Mucosa of descending colon (tissue), 3 donors: ENCODE measurements at regions not wholly inside any gene's neighbourhood (a gene's known extent, or its start where the extent isn't known, plus 50 kb on each side); places are given as distances from the start of the nearest gene placed in this dataset.
"Not testable (repeated sequence)": the region's sequence is repeated elsewhere in the genome, so short reads cannot be mapped to it uniquely, and the experiment has no call there.

Experiments
- ATAC-seq: fragments of 200-7000 bp; cut with Tn5 transposase; one replicate; pipeline ENCODE4 v1.9.1; 2020; ENCODE audit warnings: mild to moderate bottlenecking, moderate library complexity
- DNase-seq, 3 donors: peaks; one replicate each; pipeline ENCODE4 v3.0.0-alpha.2; 2020
- H3K36me3 ChIP-seq: fragments of 200-600 bp; one replicate; pipeline ENCODE4 v1.8.0; 2021; ENCODE audit warnings: low read depth, mild to moderate bottlenecking
- H3K4me1 ChIP-seq: fragments of 200-600 bp; one replicate; pipeline ENCODE4 v1.8.0; 2021; ENCODE audit warnings: low read depth, mild to moderate bottlenecking
- H3K4me3 ChIP-seq: fragments of 200-600 bp; one replicate; pipeline ENCODE4 v1.8.0; 2021; ENCODE audit warnings: mild to moderate bottlenecking
- H3K9me3 ChIP-seq: fragments of 200-600 bp; one replicate; pipeline ENCODE4 v1.8.0; 2021; ENCODE audit warnings: mild to moderate bottlenecking
- intact Hi-C, 2 donors: fragments of 100-400 bp; cut with DNase I in 1 of 2; cut with micrococcal nuclease in 1 of 2; formaldehyde crosslinking; loops; one replicate each; pipeline versions ENCODE4 v1.11.0 to v1.11.1; 2022; cut with DNase I, micrococcal nuclease
- TF ChIP-seq, protein P1 (sequence below): fragments of 200-600 bp; IDR thresholded peaks from one replicate; pipeline ENCODE4 v1.8.0; 2022; ENCODE audit warnings: antibody characterized with exemption, mild to moderate bottlenecking
- donor health status: DM: no; HTN: no; CAD: no; lungs with moderate emphysema.
- donor health status: DM: no; HTN: no; CAD: no.
- donor health status: DM: no; HTN: yes; CAD: no.

DNA sequence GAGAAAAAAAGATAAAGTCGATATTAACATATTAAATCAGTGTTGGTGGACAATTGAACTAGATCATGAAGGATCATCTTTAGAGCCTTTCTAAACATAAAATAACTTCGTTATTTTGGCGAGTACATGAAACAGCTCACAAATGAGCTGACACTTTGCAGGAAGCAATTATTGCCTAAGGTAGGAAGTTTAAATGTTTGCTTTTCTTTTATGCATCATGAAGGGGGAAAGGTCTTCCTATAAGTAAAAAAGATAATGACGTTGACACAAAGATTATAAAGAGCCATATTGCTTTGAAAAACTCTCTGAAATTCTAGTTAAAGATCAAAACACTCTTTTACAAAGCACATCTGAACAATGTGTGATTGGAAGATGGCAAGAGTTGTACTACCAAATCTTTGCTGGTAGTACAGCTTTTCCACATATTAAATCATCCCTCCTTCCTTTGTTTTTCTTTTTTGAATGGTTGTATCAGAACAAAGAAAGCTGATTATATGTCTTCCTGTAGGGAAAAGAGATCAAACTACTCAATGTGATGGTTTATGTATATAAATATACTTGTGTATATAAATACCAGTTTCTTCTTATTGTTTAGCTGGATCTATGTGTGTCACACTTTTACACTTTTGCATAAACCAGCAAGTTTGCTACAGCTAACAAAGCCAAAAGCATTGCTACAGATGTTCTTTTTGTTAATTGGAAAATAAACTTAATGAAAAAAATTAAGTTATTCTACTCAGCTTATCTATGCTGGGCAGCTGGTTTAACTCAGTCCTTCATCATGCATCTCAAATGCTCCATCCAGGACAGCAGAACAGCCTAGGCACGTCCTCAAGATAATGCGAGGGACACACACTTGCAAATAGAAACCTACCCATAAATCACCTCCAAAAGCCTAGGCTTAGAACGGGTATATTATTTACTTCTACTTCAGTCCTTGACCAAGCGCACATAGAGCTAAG, 850.8 kb upstream of the ROBO1 start:
- no peak overlapping the region for H3K4me3 ChIP-seq
- intact Hi-C loops, result no loop called here
- no peaks in the 10 kb centered on the region for H3K9me3 ChIP-seq
- DNase-seq (no peak), ATAC-seq (peak; percentile 73)
- H3K4me1 ChIP-seq, result no peaks in the 10 kb centered on the region
- H3K36me3 ChIP-seq, result no peaks in the 10 kb centered on the region
- TF ChIP-seq, protein P1, sequence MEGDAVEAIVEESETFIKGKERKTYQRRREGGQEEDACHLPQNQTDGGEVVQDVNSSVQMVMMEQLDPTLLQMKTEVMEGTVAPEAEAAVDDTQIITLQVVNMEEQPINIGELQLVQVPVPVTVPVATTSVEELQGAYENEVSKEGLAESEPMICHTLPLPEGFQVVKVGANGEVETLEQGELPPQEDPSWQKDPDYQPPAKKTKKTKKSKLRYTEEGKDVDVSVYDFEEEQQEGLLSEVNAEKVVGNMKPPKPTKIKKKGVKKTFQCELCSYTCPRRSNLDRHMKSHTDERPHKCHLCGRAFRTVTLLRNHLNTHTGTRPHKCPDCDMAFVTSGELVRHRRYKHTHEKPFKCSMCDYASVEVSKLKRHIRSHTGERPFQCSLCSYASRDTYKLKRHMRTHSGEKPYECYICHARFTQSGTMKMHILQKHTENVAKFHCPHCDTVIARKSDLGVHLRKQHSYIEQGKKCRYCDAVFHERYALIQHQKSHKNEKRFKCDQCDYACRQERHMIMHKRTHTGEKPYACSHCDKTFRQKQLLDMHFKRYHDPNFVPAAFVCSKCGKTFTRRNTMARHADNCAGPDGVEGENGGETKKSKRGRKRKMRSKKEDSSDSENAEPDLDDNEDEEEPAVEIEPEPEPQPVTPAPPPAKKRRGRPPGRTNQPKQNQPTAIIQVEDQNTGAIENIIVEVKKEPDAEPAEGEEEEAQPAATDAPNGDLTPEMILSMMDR, result no peak

DNA sequence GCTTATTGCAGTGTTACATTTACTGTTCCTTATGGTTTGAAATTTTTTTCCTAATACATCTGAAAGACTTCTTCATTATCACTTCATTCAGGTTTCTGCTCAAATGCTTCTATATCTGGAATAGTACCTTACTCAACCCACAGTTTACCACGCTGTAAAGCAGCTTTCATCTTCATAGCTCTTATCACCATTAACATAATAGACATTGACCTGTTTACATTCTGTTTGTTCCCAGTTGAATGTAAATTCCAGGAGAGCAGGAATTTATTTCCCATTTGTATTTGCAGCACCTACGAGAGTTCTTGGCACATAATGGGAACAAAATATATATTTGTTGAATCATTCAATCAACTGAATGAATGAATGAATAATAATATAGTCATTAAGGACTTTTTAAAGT, 844.6 kb upstream of the ROBO1 start:
- H3K36me3 ChIP-seq, result no peaks in the 10 kb centered on the region
- TF ChIP-seq, protein P1, result no peak
- intact Hi-C loops, result no loop called here
- H3K4me3 ChIP-seq, result no peak overlapping the region
- H3K9me3 ChIP-seq, result no peaks in the 10 kb centered on the region
- ATAC-seq (no peak), DNase-seq (no peak)
- no peaks in the 10 kb centered on the region for H3K4me1 ChIP-seq

DNA sequence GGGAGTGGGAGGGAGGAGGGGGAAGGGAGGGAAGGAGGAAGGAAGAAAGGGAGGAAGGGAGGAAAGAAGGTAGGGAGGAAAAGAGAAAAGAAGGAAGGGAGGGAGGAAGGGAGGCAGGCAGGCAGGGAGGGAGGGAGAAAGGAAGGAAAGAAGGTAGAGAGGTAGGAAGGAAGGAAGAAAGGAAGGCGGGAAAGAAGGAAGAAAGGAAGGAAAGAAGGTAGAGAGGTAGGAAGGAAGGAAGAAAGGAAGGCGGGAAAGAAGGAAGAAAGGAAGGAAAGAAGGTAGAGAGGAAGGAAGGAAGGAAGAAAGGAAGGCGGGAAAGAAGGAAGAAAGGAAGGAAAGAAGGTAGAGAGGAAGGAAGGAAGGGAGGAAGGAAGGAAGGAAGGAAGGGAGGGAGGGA, 840.3 kb upstream of the ROBO1 start:
- H3K36me3 ChIP-seq, H3K4me3 ChIP-seq, H3K4me1 ChIP-seq, intact Hi-C loops, ATAC-seq, H3K9me3 ChIP-seq, DNase-seq: not testable (repeated sequence)

DNA sequence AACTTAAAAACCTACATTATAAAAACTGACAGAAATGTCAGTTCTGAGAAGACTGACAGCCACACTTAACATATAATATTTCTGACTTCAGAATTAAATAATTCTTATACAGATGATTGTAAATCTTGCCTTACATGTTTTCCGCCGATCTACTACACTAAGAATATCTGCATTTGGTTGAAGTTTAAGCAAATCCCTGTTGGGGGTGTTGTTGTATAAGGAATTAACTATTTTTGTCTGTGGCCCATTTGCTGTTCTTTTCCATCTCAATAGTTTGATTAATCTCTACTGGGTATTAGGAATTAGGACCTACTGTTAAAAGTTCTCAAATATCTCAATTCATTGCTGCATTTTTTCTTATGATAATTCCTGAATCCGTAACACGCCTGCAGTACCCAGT, 838.3 kb upstream of the ROBO1 start:
- TF ChIP-seq, protein P1, result no peak
- Histone ChIP-seq H3K36me3 (no peaks in the 10 kb centered on the region), H3K9me3 (no peaks in the 10 kb centered on the region), H3K4me1 (no peaks in the 10 kb centered on the region), H3K4me3 (no peak overlapping the region)
- DNase-seq, result no peak
- intact Hi-C loops, result no loop called here
- ATAC-seq, result no peak

DNA sequence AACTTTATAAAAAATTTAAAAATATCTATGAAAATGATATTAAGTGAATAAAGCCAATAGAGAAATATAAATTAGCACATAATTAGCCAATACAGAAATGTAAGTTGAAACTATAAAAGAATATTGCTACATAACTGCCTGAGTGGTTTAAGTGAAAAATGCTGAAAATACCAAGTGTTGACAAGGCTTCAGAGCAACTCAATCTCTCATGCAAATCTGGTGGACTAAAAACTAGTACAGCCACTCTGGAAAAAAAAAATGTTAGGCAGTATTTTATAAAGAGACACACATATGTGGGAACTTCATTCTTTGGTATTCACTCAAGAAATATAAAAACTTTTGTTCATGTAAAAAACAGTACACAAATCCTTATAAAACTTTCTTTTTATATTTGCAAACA, 833.7 kb upstream of the ROBO1 start:
- Histone ChIP-seq H3K36me3 (no peaks in the 10 kb centered on the region), H3K4me3 (no peak overlapping the region), H3K4me1 (no peaks in the 10 kb centered on the region), H3K9me3 (peaks cover 3% of the 10 kb centered on the region)
- ATAC-seq (no peak), DNase-seq (no peak)
- intact Hi-C loops, result no loop called here
- TF ChIP-seq, protein P1, result no peak

DNA sequence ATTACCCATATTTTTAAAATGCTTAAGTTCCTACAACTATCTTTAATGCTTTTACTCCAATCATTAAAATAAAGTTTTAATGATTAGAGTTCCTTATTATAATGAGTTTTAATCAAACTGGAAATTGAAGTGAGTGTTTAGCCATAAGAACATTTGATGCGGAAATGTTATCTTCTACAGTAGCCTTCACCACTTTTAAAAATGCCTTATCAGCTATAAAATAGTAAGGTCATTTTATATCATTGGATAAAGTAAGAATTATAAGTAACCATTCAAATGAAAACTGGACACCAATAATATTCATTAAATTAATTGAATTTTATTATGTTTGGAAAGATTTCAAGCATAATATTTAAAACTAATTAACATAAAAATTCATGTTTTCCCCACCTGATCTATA, 825.0 kb upstream of the ROBO1 start:
- no peaks in the 10 kb centered on the region for H3K9me3 ChIP-seq
- no peak overlapping the region for H3K4me3 ChIP-seq
- TF ChIP-seq, protein P1, result no peak
- no peak for ATAC-seq
- no peak for DNase-seq
- intact Hi-C loops, result no loop called here
- H3K36me3 ChIP-seq, result no peaks in the 10 kb centered on the region
- H3K4me1 ChIP-seq, result no peaks in the 10 kb centered on the region
